HG03342 (cell line): ENCODE measurements at regions not wholly inside any gene's neighbourhood (a gene's known extent, or its start where the extent isn't known, plus 50 kb on each side); places are given as distances from the start of the nearest gene placed in this dataset.

ENCODE experiments used
- ATAC-seq: cut with Tn5 transposase; IDR thresholded peaks from one replicate; pipeline ENCODE4 v1.9.1; 2021; ENCODE audit warnings: mild to moderate bottlenecking, moderate library complexity; ENCODE audit not compliant: unreplicated experiment

- ATAC-seq = no peak
These were observed 53.2 kb upstream of the RAB4A start for GRCh38 chr1:229217716-229218115.

GRCh38 chr1:229218612-229219025 lies 52.3 kb upstream of the RAB4A start:
- ATAC-seq = no peak

DNA sequence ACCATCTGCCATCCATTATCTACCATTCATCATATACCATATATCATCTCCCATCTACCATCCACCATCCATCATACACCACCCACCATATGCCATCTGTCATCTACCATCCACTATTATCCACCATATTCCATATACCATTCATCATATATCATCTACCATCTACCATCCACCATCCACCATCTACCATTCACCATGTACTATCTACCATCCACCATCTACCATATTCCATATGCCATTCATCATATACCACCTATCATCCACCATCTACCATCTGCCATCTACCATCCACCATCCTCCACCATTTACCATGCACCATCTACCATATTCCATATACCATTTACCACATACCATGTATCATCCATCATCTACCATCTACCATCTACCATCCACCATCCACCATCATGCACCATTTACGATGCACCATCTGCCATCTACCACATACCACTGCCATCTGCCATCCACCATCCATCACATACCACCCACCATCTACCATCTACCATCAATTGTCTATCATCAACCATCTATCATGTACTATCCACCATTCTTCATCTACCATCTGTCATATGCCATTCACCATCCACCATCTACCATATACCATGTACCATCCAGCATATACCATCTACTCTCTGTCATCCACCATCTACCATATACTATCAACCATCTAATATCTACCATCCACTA lies 50.6 kb upstream of the RAB4A start:
- no peak for ATAC-seq

DNA sequence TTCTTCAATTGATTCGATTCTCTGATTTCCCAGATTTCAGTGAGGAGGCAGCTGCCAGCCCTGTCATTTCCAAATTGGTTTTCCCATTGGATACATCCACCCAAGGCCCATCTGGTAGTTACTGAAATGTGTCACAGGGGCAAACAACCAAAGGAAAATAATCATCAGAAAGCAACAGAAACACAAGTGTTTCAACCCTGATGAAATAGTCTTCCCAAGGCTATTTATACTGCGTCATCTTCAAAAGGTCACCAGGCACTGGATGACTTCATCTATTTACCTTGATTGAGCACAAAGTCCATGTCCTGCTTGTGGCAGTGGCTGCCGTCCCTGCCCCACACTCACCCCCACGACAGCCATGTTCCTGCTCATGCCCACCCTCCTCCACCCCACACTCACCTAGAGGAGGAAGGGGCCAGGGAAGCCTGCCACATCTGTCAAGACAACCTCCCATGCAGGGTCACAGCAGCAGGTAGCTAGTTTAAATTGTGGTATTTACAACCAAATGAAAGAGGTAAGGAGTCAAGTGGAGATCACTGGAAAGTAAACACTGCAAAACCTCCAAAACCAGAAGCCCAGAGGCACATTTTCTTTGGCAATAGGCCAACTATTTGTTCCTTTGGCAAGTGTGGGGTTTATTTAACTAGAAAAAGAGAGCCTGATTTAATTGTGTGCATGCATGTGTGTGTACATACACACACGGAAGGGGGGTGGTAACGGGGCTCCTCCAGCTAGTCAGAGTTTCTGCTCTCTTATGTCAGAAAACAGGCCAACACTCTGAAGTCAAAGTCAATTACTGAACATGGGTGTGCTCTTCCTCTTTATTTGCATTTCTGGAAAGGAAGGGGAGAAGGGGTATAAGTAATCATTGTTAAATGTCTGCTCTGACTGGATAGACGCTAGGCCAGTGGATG lies 49.5 kb upstream of the RAB4A start:
- ATAC-seq = no peak
